A673 (cell line): ENCODE measurements at regions not wholly inside any gene's neighbourhood (a gene's known extent, or its start where the extent isn't known, plus 50 kb on each side); places are given as distances from the start of the nearest gene placed in this dataset.

Experiments
- BruUV-seq: library from RNA; stranded (reverse); fragments of 400-500 nt; replicated peaks from 2 replicates; lab custom pipeline; 2021; lab: Mats Ljungman, UMichigan
- CTCF ChIA-PET: fragments of 300-600 bp; sonication (Branson Sonifier 250); formaldehyde crosslinking; loops from one replicate; lab custom pipeline; 2022; ENCODE audit warnings: antibody characterized with exemption; lab: Charles Lee
- POLR2A ChIA-PET: fragments of 300-600 bp; sonication (Branson Sonifier 250); formaldehyde crosslinking; loops from one replicate; lab custom pipeline; 2022; ENCODE audit warnings: antibody characterized with exemption; ENCODE audit not compliant: low non-redundant PET; lab: Charles Lee
- DNase-seq: peaks from one replicate; pipeline ENCODE4 v3.0.0-alpha.2; 2015; ENCODE audit warnings: low spot score
- H3K27ac ChIP-seq: fragments of 200-600 bp; sonication (generic); 2 replicates; pipeline ENCODE4 v1.5.1; 2016; ENCODE audit warnings: mixed run types, low read depth, mild to moderate bottlenecking, mixed read lengths, antibody characterized with exemption, low read length; ENCODE audit not compliant: poor library complexity, severe bottlenecking
- H3K27me3 ChIP-seq: fragments of 200-600 bp; sonication (generic); replicated peaks from 2 replicates; pipeline ENCODE4 v1.6.1; 2017; ENCODE audit warnings: mixed run types, low read depth, mild to moderate bottlenecking, mixed read lengths, antibody characterized with exemption, low read length; ENCODE audit not compliant: insufficient read depth, poor library complexity
- H3K36me3 ChIP-seq: fragments of 200-600 bp; sonication (generic); 2 replicates; pipeline ENCODE4 v1.6.1; 2016; ENCODE audit warnings: mixed run types, mild to moderate bottlenecking, mixed read lengths, antibody characterized with exemption, low read length; ENCODE audit not compliant: insufficient read depth, poor library complexity, severe bottlenecking
- H3K4me1 ChIP-seq: fragments of 200-600 bp; sonication (generic); 2 replicates; pipeline ENCODE4 v1.6.1; 2017; ENCODE audit warnings: mixed run types, mild to moderate bottlenecking, mixed read lengths, antibody characterized with exemption, low read length; ENCODE audit not compliant: insufficient read depth, poor library complexity, severe bottlenecking
- H3K4me3 ChIP-seq: fragments of 200-600 bp; sonication (generic); 2 replicates; pipeline ENCODE4 v1.5.1; 2016; ENCODE audit warnings: low read depth, mixed run types, mild to moderate bottlenecking, mixed read lengths, low read length; ENCODE audit not compliant: poor library complexity, severe bottlenecking
- H3K9me3 ChIP-seq: fragments of 200-600 bp; sonication (generic); 2 replicates; pipeline ENCODE4 v1.6.1; 2016; ENCODE audit warnings: mixed run types, low read depth, mild to moderate bottlenecking, mixed read lengths, antibody characterized with exemption, low read length; ENCODE audit not compliant: poor library complexity, severe bottlenecking
- CTCF ChIP-seq: fragments of 300-800, 200-600 bp; sonication (generic); conservative IDR thresholded peaks from 2 replicates; pipeline ENCODE4 v1.5.1; 2017; ENCODE audit warnings: low read depth, mild to moderate bottlenecking, antibody characterized with exemption, low read length, moderate library complexity, mixed read lengths
- EZH2 ChIP-seq: fragments of 200-600 bp; sonication (generic); IDR thresholded peaks from 2 replicates; pipeline ENCODE4 v1.6.1; 2017; ENCODE audit warnings: borderline replicate concordance, low read depth, mild to moderate bottlenecking, mixed read lengths, antibody characterized with exemption, low read length; ENCODE audit not compliant: poor library complexity, severe bottlenecking
- intact Hi-C: fragments of 100-400 bp; cut with micrococcal nuclease; formaldehyde crosslinking; loops from one replicate; pipeline ENCODE4 v1.10.0; 2022; ENCODE audit not compliant: unreplicated experiment

DNA sequence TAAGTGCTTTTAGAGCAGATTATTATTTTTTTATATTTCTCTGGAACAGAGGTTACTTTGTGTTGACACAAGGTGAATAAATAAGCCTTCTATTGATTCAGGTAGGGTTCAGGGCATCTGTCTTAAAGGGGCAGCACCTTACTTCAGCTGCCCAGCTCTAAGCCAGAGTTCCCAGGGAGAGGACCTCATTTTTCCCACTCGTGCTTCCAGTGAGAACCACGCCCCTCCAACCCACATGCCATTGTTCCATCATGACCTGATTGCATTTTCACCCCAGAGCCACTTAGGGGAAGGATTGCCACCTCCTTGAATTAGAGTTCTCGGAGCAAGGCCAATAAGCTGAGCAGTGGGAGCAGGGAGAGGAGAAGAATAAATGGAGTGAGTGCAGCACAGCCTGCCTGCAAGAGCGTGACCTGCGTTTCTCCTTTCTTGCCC lies 104.3 kb upstream of the FRY start:
- DNase-seq = no peak
- Histone ChIP-seq H3K27me3 (peaks cover 3% of the 10 kb centered on the region), H3K27ac (no peak overlapping the region), H3K36me3 (no peaks in the 10 kb centered on the region), H3K4me3 (no peak overlapping the region), H3K9me3 (no peaks in the 10 kb centered on the region), H3K4me1 (no peaks in the 10 kb centered on the region)
- ChIA-PET CTCF (no interaction called here), POLR2A (interaction anchor here (0.6 kb wide), 1 partner anchor 387 kb away, joined by 3 read pairs; no protein-coding TSS in a partner anchor)
- TF ChIP-seq CTCF (no peak), EZH2 (no peak)
- no TSS peak for BruUV-seq
- intact Hi-C loops = no loop called here

DNA sequence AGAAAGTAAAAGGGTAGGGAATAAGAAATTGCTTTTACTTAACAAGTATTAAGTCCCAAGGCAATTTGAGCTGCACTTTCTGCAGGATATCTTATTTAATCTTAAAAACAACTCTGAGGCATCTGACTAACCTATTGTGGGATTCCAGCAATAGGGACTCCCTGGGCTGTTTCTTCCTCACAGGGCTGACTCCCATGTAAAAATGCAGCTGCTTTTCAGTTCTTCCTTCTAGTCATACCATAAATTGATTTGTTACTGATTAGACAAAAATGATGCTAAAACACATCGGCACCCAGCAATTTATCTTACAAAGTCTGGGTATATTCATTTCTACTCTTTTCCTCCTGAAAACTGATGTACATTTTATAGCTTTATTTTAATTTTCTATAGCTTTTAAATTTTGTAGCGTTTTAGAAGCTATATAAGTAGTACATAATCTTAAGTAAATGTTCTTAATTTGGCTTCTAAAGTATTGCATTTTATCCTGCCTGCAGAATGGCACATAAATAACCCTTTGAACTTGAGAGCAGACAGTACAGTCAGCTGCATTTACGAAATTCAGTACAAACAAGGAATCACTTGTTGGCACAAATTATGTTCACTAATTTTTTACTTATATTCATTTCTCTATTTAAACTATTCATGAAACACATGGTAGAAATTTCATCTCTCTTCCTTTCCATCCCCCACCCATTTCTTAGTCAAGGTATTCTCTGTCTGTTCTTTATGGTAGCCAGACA lies 102.4 kb upstream of the FRY start:
- ChIA-PET CTCF (no interaction called here), POLR2A (no interaction called here)
- intact Hi-C loops = no loop called here
- Histone ChIP-seq H3K36me3 (no peaks in the 10 kb centered on the region), H3K27ac (no peak overlapping the region), H3K9me3 (no peaks in the 10 kb centered on the region), H3K4me1 (no peaks in the 10 kb centered on the region), H3K4me3 (no peak overlapping the region), H3K27me3 (peaks cover 3% of the 10 kb centered on the region)
- TF ChIP-seq CTCF (no peak), EZH2 (no peak)
- BruUV-seq = no TSS peak
- DNase-seq = no peak

DNA sequence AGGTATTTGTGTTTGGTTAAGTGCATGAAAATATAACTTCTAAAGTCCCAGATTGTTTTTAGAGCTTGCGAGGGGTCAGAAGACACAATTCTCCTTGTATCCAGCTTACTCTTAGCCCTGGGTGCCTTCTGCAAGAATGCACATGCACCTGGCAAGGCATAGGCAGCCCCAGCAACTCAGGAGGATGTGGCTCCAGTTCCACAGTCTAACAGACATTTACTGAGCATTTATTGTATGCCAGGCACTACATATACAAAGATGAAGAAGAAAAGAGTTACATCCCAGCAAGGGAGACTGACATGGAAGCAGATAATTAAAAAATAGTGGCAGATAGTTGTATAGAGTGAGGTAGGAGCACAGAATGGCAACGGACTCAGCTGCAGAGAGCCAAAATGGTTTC lies 101.1 kb upstream of the FRY start:
- intact Hi-C loops = no loop called here
- TF ChIP-seq EZH2 (no peak), CTCF (no peak)
- POLR2A ChIA-PET = no interaction called here
- CTCF ChIA-PET = no interaction called here
- Histone ChIP-seq H3K36me3 (no peaks in the 10 kb centered on the region), H3K27ac (no peak overlapping the region), H3K4me3 (no peak overlapping the region), H3K4me1 (no peaks in the 10 kb centered on the region), H3K9me3 (no peaks in the 10 kb centered on the region), H3K27me3 (peaks cover 3% of the 10 kb centered on the region)
- no TSS peak for BruUV-seq
- no peak for DNase-seq
